HEK293 (cell line): ENCODE measurements at regions not wholly inside any gene's neighbourhood (a gene's known extent, or its start where the extent isn't known, plus 50 kb on each side); places are given as distances from the start of the nearest gene placed in this dataset.

Experiments used
- CTCF ChIA-PET: fragments of 350-600 bp; formaldehyde crosslinking; extraction: SDS; loops from one replicate; lab custom pipeline; 2021; ENCODE audit warnings: antibody characterized with exemption; lab: Yijun Ruan, JAX
- POLR2A ChIA-PET: fragments of 300-600 bp; formaldehyde crosslinking; extraction: SDS; loops from one replicate; lab custom pipeline; 2020; ENCODE audit warnings: antibody characterized with exemption, inconsistent platforms; lab: Yijun Ruan, JAX
- H3K27ac ChIP-seq: fragments of 200-500 bp; sonication (Bioruptor generic); 2 replicates; pipeline ENCODE4 v1.5.1; 2014; ENCODE audit warnings: low read depth, low read length, control low read depth, inconsistent platforms; ENCODE audit errors: extremely low read depth
- H3K36me3 ChIP-seq, 2 experiments: fragments of 200-500 bp in 1 of 2; sonication (Bioruptor generic) in 1 of 2; 1 replicate in 1 of 2; 2 replicates in 1 of 2; pipeline ENCODE4 v1.5.1; 2014 to 2017; ENCODE audit warnings: inconsistent platforms in 2 of 2, low read length in 2 of 2; ENCODE audit not compliant: control insufficient read depth in 2 of 2, insufficient read depth in 1 of 2
- H3K4me1 ChIP-seq: fragments of 200-500 bp; sonication (Bioruptor generic); 2 replicates; pipeline ENCODE4 v1.5.1; 2014; ENCODE audit warnings: mild to moderate bottlenecking, low read length, inconsistent platforms; ENCODE audit not compliant: control insufficient read depth, insufficient read depth
- H3K4me3 ChIP-seq: 2 replicates; pipeline ENCODE4 v1.5.1; 2011; ENCODE audit warnings: low read depth, mild to moderate bottlenecking, control low read depth, low read length, moderate library complexity
- H3K9me3 ChIP-seq: fragments of 200-500 bp; sonication (Bioruptor generic); 2 replicates; pipeline ENCODE4 v1.5.1; 2014; ENCODE audit warnings: low read depth, low read length, inconsistent platforms; ENCODE audit not compliant: control insufficient read depth, insufficient read depth
- GFI1B ChIP-seq: fragments of 450-650 bp; formaldehyde crosslinking; IDR thresholded peaks from 2 replicates; pipeline ENCODE4 v1.5.1; 2016; ENCODE audit warnings: missing biosample characterization, missing genetic modification characterization
- KLF1 ChIP-seq: fragments of 450-650 bp; formaldehyde crosslinking; IDR thresholded peaks from 2 replicates; pipeline ENCODE4 v1.5.1; 2016; ENCODE audit warnings: missing biosample characterization, missing genetic modification characterization
- MYNN ChIP-seq: fragments of 450-650 bp; formaldehyde crosslinking; IDR thresholded peaks from 2 replicates; pipeline ENCODE4 v1.5.1; 2016; ENCODE audit warnings: missing biosample characterization, missing genetic modification characterization, borderline replicate concordance
- OVOL3 ChIP-seq: fragments of 450-650 bp; formaldehyde crosslinking; IDR thresholded peaks from 2 replicates; pipeline ENCODE4 v1.5.1; 2016; ENCODE audit warnings: missing biosample characterization, missing genetic modification characterization
- SALL2 ChIP-seq: fragments of 450-650 bp; formaldehyde crosslinking; IDR thresholded peaks from 2 replicates; pipeline ENCODE4 v1.5.0; 2017; ENCODE audit warnings: missing biosample characterization, mild to moderate bottlenecking, missing genetic modification characterization, borderline replicate concordance
- SCRT2 ChIP-seq: fragments of 450-650 bp; formaldehyde crosslinking; IDR thresholded peaks from 2 replicates; pipeline ENCODE4 v1.5.1; 2016; ENCODE audit warnings: missing biosample characterization, missing genetic modification characterization
- SETDB1 ChIP-seq: IDR thresholded peaks from one replicate; pipeline ENCODE4 v1.6.1; 2017; ENCODE audit warnings: mild to moderate bottlenecking, low read length, moderate library complexity, mixed read lengths; ENCODE audit not compliant: insufficient read length
- YY2 ChIP-seq: fragments of 450-650 bp; formaldehyde crosslinking; IDR thresholded peaks from 2 replicates; pipeline ENCODE4 v1.5.1; 2016; ENCODE audit warnings: missing biosample characterization, missing genetic modification characterization
- ZBTB7A ChIP-seq: fragments of 450-650 bp; formaldehyde crosslinking; IDR thresholded peaks from 2 replicates; pipeline ENCODE4 v1.5.1; 2016; ENCODE audit warnings: low read depth, missing biosample characterization, missing genetic modification characterization
- ZNF112 ChIP-seq: fragments of 450-650 bp; formaldehyde crosslinking; IDR thresholded peaks from 2 replicates; pipeline ENCODE4 v1.5.0; 2017; ENCODE audit warnings: missing biosample characterization, missing genetic modification characterization
- ZNF155 ChIP-seq: fragments of 450-650 bp; formaldehyde crosslinking; IDR thresholded peaks from 2 replicates; pipeline ENCODE4 v1.5.1; 2016; ENCODE audit warnings: missing biosample characterization, missing genetic modification characterization
- ZNF16 ChIP-seq: fragments of 450-650 bp; formaldehyde crosslinking; IDR thresholded peaks from 2 replicates; pipeline ENCODE4 v1.5.1; 2016; ENCODE audit warnings: low read depth, missing biosample characterization, missing genetic modification characterization
- ZNF169 ChIP-seq: fragments of 450-650 bp; formaldehyde crosslinking; IDR thresholded peaks from 2 replicates; pipeline ENCODE4 v1.5.1; 2016; ENCODE audit warnings: missing biosample characterization, missing genetic modification characterization
- ZNF202 ChIP-seq: fragments of 450-650 bp; formaldehyde crosslinking; IDR thresholded peaks from 2 replicates; pipeline ENCODE4 v1.5.1; 2016; ENCODE audit warnings: missing biosample characterization, missing genetic modification characterization, borderline replicate concordance
- ZNF335 ChIP-seq: fragments of 450-650 bp; formaldehyde crosslinking; conservative IDR thresholded peaks from 2 replicates; pipeline ENCODE4 v1.5.1; 2016; ENCODE audit warnings: missing biosample characterization, missing genetic modification characterization
- ZNF341 ChIP-seq: fragments of 450-650 bp; formaldehyde crosslinking; IDR thresholded peaks from 2 replicates; pipeline ENCODE4; 2016; ENCODE audit warnings: low read depth, missing biosample characterization, missing genetic modification characterization
- ZNF391 ChIP-seq: fragments of 450-650 bp; formaldehyde crosslinking; IDR thresholded peaks from 2 replicates; pipeline ENCODE4 v1.5.1; 2016; ENCODE audit warnings: low read depth, missing biosample characterization, missing genetic modification characterization, borderline replicate concordance
- ZNF426 ChIP-seq: fragments of 450-650 bp; formaldehyde crosslinking; IDR thresholded peaks from 2 replicates; pipeline ENCODE4 v1.5.1; 2017; ENCODE audit warnings: missing biosample characterization, missing genetic modification characterization, mild to moderate bottlenecking, inconsistent platforms, moderate library complexity
- ZNF518A ChIP-seq: fragments of 450-650 bp; formaldehyde crosslinking; conservative IDR thresholded peaks from 2 replicates; pipeline ENCODE4 v1.5.1; 2016; ENCODE audit warnings: low read depth, missing biosample characterization, missing genetic modification characterization
- ZNF548 ChIP-seq: fragments of 450-650 bp; formaldehyde crosslinking; IDR thresholded peaks from 2 replicates; pipeline ENCODE4 v1.5.1; 2016; ENCODE audit warnings: missing biosample characterization, missing genetic modification characterization
- ZNF555 ChIP-seq: fragments of 450-650 bp; formaldehyde crosslinking; conservative IDR thresholded peaks from 2 replicates; pipeline ENCODE4 v1.5.1; 2017; ENCODE audit warnings: missing biosample characterization, mild to moderate bottlenecking, missing genetic modification characterization, inconsistent platforms
- ZNF560 ChIP-seq: fragments of 450-650 bp; formaldehyde crosslinking; IDR thresholded peaks from 2 replicates; pipeline ENCODE4 v1.5.1; 2017; ENCODE audit warnings: missing biosample characterization, missing genetic modification characterization, borderline replicate concordance
- ZNF610 ChIP-seq: fragments of 450-650 bp; formaldehyde crosslinking; IDR thresholded peaks from 2 replicates; pipeline ENCODE4 v1.5.1; 2016; ENCODE audit warnings: missing biosample characterization, missing genetic modification characterization, borderline replicate concordance
- ZNF629 ChIP-seq: fragments of 450-650 bp; formaldehyde crosslinking; IDR thresholded peaks from 2 replicates; pipeline ENCODE4 v1.5.1; 2017; ENCODE audit warnings: missing biosample characterization, missing genetic modification characterization
- ZNF660 ChIP-seq: fragments of 450-650 bp; IDR thresholded peaks from 2 replicates; pipeline ENCODE4 v1.5.1; 2018; ENCODE audit warnings: missing biosample characterization, mild to moderate bottlenecking, missing genetic modification characterization
- ZNF747 ChIP-seq: fragments of 450-650 bp; formaldehyde crosslinking; IDR thresholded peaks from 2 replicates; pipeline ENCODE4 v1.5.1; 2016; ENCODE audit warnings: missing biosample characterization, missing genetic modification characterization
- ZNF76 ChIP-seq: fragments of 450-650 bp; formaldehyde crosslinking; IDR thresholded peaks from 2 replicates; pipeline ENCODE4; 2016; ENCODE audit warnings: low read depth, missing biosample characterization, missing genetic modification characterization, borderline replicate concordance
- ZNF830 ChIP-seq: fragments of 450-650 bp; IDR thresholded peaks from 2 replicates; pipeline ENCODE4 v1.5.0; 2018; ENCODE audit warnings: missing biosample characterization, missing genetic modification characterization, low read depth, mild to moderate bottlenecking, moderate library complexity
- TF ChIP-seq, protein P1 (sequence below): fragments of 450-650 bp; formaldehyde crosslinking; IDR thresholded peaks from 2 replicates; pipeline ENCODE4 v1.5.1; 2016; ENCODE audit warnings: missing biosample characterization, missing genetic modification characterization
- TF ChIP-seq, protein P2 (sequence below): fragments of 450-650 bp; formaldehyde crosslinking; IDR thresholded peaks from 2 replicates; pipeline ENCODE4 v1.5.1; 2016; ENCODE audit warnings: missing biosample characterization, missing genetic modification characterization

- ChIA-PET CTCF (no interaction called here), POLR2A (no interaction called here)
- Histone ChIP-seq H3K27ac (no peak overlapping the region), H3K9me3 (peaks cover 4% of the 10 kb centered on the region; the same call in 1 of the 2 replicates), H3K4me1 (peaks cover 5% of the 10 kb centered on the region; the same call in 1 of the 2 replicates), H3K4me3 (no peak overlapping the region), H3K36me3 (no peaks in the 10 kb centered on the region; a peak in 1 of 3 replicates)
- TF ChIP-seq ZNF16 (no peak), SCRT2 (tag by site-specific recombination) (no peak), ZBTB7A (tag by site-specific recombination) (no peak), ZNF112 (tag by site-specific recombination) (no peak), ZNF660 (tag by site-specific recombination) (no peak), ZNF560 (tag by site-specific recombination) (no peak), ZNF76 (tag by site-specific recombination) (no peak), OVOL3 (tag by site-specific recombination) (no peak), ZNF747 (tag by site-specific recombination) (no peak), ZNF155 (no peak), MYNN (no peak)
These were observed 276.3 kb upstream of the SALL3 start for GRCh38 chr18:78703291-78703690.

DNA sequence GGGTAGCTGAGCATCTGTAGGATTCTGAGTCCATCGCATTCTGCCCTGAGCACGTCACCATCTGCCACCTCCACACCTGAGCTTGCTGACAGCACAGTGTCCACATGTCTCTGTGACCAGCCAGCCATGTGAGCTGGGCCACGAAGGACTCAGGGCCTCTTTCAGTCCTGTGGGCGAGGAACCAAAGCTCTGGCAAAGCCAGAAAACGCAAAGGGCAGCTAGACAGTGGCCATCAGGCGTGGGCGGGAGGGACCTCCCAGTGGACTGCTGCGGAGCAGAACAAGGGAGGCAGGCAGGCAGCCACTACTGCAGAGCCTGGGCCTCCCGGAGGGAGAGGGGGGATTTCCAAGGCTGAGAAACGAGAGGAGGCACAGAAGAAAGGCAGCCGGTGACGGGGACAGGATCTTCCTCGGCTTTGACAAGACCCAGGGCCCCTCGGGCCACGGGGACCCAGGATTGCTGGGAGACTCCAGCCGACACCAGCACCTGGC, 274.6 kb upstream of the SALL3 start:
- peaks cover 5% of the 10 kb centered on the region; the same call in 1 of the 2 replicates for H3K4me1 ChIP-seq
- H3K4me3 ChIP-seq: no peak overlapping the region
- H3K9me3 ChIP-seq: peaks cover 8% of the 10 kb centered on the region
- TF ChIP-seq SETDB1: no peak
- no peak for TF ChIP-seq ZNF610 (tag by site-specific recombination)
- no peak for TF ChIP-seq ZNF169 (tag by site-specific recombination)
- no peak for TF ChIP-seq ZNF335 (tag by site-specific recombination)
- TF ChIP-seq GFI1B (tag by site-specific recombination): no peak
- no peak for TF ChIP-seq SALL2 (tag by site-specific recombination)
- TF ChIP-seq, protein P1, sequence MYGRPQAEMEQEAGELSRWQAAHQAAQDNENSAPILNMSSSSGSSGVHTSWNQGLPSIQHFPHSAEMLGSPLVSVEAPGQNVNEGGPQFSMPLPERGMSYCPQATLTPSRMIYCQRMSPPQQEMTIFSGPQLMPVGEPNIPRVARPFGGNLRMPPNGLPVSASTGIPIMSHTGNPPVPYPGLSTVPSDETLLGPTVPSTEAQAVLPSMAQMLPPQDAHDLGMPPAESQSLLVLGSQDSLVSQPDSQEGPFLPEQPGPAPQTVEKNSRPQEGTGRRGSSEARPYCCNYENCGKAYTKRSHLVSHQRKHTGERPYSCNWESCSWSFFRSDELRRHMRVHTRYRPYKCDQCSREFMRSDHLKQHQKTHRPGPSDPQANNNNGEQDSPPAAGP: no peak
- no peak for TF ChIP-seq SCRT2 (tag by site-specific recombination)
- TF ChIP-seq ZNF426 (tag by site-specific recombination): no peak
- no peak for TF ChIP-seq YY2 (tag by site-specific recombination)
- no peak for TF ChIP-seq ZNF202
- no peak for TF ChIP-seq ZNF341 (tag by site-specific recombination)
- no peak for TF ChIP-seq ZNF548 (tag by site-specific recombination)
- TF ChIP-seq ZNF830 (tag by site-specific recombination): no peak
- TF ChIP-seq ZNF629 (tag by site-specific recombination): no peak
- TF ChIP-seq, protein P2, sequence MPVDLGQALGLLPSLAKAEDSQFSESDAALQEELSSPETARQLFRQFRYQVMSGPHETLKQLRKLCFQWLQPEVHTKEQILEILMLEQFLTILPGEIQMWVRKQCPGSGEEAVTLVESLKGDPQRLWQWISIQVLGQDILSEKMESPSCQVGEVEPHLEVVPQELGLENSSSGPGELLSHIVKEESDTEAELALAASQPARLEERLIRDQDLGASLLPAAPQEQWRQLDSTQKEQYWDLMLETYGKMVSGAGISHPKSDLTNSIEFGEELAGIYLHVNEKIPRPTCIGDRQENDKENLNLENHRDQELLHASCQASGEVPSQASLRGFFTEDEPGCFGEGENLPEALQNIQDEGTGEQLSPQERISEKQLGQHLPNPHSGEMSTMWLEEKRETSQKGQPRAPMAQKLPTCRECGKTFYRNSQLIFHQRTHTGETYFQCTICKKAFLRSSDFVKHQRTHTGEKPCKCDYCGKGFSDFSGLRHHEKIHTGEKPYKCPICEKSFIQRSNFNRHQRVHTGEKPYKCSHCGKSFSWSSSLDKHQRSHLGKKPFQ (tag by site-specific recombination): no peak
- TF ChIP-seq ZNF518A: no peak
- no peak for TF ChIP-seq KLF1
- TF ChIP-seq ZNF555: no peak
- TF ChIP-seq ZNF391 (tag by site-specific recombination): no peak
- ChIA-PET POLR2A (no interaction called here), CTCF (no interaction called here)
- H3K27ac ChIP-seq: no peak overlapping the region
- H3K36me3 ChIP-seq: no peaks in the 10 kb centered on the region; a peak in 1 of 3 replicates
